Activated T-cell treated with anti-CD3 and anti-CD28 coated beads for 4 hours (primary cell): ENCODE measurements at regions not wholly inside any gene's neighbourhood (a gene's known extent, or its start where the extent isn't known, plus 50 kb on each side); places are given as distances from the start of the nearest gene placed in this dataset.
"Not testable (repeated sequence)": the region's sequence is repeated elsewhere in the genome, so short reads cannot be mapped to it uniquely, and the experiment has no call there.

Experiments used
- DNase-seq: peaks from one replicate; pipeline ENCODE4 v3.0.0-alpha.2; 2020

DNA sequence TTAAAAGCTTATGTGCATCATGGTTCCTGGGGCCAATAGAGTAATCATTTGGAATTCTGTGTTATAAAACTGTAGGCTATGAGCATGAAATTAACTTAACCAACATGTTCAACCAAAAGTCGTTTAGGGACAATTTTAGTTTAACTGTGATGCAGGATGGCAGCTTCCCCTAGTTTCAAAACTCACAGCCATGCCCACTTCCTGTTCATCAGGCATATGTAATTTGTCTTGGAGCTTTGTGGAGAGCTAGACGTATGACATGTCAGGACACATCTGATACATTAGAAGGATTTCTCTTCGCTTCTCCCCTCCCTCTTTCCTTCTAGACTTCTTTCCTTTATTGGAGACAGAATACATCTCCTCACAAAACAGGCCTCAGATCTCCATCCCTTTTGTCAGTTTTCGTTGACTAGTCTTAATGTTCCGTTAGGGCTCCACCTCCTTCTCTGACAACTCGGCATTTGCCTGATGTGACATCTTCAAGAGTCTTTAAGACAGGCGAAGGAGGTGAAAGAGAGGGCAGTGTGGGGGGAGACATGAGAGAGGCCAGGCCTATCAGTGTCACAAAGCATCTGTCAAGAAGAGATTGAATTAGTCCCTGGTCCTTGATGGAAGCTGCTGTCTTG lies 176.0 kb downstream of the MSX2 start:
- DNase-seq, result no peak

DNA sequence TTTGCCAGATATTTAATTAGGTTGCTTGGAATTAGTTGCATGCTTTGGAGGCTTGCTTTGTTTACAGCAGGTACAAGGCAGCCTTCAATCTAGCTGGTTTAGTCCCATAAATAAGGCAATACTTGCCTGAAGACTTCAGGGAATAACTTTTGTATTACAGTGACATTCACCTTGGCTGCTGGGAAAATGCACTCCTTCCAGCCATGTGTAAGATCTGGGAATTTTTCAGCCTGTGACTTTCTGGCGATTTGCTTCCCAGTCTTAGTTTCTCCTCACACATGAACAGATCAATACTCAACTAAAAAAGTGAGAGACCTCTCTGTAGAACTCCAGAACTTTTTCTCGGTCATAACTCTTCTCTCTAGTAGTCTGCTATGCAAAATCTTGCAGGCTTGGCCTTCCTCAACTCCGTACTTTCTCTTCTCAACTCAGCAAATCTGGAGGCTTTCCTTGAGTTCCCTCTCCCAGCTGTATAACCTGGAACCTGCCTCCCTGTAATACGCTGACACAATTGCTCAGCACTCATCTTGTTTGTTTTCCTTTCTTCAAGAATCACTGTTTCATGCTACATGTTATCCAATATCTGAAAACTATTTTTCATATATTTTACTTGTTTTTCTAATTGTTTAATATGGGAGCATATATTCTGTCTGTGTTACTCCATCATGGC lies 173.0 kb downstream of the MSX2 start:
- DNase-seq, result no peak

DNA sequence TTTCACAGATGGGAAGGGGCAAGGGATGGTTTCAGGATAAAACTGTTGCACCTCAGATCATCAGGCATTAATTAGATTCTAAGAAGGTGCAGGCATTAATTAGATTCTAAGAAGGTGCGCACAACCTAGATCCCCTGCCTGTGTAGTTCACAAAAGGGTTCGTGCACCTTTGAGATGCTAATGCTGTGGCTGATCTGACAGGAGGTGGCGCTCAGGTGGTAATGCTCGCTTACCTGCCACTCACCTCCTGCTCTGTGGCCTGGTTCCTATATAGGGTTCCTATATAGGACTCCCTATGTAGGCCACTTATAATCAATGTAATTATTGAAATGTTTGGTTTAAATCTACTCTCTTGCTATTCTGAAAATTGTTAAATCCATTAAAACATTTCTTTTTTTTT lies 171.0 kb downstream of the MSX2 start:
- DNase-seq, result no peak

DNA sequence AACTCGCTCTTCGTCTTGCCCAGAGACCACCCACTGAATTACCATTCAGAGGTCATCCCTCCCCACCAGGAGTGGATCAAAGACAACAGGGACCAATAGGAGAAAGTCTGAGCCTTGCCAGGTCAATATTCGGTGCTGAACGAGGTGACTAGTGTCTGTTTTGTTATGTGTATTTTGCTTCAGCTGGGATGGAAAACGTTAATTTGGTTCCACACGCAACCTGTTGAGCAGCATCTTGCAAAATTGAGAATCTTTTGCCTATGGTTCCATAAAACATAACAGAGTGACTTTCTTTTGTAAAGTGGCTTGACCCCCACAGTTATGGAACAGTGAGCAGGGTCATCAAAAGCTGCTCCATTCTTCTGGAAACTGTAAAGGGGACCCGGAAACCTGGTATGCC lies 168.4 kb downstream of the MSX2 start:
- no peak for DNase-seq

DNA sequence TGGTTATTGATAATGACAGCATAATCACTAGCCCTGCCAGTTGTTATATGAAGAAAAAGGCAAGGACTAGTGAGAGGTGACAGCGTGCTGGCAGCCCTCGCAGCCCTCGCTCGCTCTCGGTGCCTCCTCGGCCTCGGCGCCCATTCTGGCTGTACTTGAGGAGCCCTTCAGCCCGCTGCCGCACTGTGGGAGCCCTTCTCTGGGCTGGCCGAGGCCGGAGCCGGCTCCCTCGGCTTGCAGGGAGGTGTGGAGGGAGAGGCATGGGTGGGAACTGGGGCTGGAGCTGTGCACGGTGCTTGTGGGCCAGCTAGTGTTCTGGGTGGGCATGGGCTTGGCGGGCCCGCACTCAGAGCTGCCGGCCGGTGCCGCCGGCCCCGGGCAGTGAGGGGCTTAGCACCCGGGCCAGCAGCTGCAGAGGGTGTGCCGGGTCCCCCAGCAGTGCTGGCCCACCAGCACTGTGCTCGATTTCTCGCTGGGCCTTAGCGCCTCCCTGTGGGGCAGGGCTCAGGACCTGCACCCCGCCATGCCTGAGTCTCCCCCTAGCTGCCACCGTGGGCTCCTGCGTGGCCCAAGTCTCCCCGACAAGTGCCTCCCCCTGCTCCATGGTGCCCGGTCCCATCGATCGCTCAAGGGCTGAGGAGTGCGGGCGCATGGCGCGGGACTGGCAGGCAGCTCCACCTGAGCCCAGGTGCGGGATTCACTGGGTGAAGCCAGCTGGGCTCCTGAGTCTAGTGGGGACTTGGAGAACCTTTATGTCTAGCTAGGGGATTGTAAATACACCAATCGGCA lies 156.2 kb downstream of the MSX2 start:
- not testable (repeated sequence) for DNase-seq

DNA sequence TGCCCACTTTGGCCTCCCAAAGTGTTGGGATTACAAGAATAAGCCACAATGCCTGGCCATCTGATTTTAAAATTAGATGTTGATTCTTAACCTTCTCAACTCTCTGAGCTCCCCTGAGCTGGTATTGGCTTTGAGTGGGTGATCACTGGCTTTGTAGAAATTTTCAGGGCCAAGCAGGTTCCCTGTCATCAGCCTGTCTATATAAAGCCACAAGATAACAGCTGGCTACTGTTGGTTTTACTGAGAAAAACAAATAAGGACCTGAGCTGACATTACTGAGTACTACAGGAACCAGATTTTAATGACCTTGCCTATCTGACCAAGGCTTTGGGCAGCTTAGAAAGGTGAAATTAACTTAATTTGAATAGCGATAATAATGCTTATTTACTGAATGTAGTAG lies 153.6 kb downstream of the MSX2 start:
- DNase-seq, result no peak

DNA sequence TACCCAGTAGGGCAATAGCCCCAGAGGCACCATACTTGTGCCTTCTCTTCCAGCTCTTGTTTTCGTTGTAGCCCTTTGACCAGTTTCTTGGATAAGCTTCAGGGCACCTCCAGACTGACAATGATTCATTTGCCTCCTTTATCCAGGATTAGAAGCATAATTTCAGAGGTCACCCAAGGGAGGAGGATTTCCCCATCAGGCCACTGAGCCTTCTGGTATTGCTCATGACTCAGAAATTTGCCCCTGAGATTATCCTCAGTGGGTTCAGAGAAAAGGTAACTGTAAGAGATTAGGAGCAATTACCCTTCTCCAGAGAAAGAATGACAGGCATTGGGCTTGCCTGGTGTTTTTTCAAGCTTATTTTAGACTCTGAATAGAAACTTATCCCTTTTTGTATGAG lies 147.9 kb downstream of the MSX2 start:
- DNase-seq, result no peak

DNA sequence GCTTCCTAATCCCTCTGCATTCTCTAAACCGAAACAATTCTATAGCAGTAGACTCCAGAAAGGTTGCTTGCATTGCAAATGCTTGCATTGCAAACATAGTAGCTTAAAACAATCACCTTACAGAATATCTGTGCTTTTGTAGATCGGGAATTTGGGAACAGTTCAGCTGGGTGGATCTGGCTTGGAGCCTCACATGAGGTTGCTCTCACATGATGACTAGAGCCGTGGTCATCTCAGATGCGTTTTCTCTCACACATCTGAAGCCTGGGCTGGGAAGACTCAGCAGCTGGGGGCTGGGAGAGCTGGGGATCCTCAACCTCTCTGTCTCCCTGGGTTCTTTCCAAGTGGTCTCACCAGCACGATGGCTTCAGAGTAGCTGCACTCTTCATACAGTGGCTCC lies 127.8 kb downstream of the MSX2 start:
- no peak for DNase-seq

DNA sequence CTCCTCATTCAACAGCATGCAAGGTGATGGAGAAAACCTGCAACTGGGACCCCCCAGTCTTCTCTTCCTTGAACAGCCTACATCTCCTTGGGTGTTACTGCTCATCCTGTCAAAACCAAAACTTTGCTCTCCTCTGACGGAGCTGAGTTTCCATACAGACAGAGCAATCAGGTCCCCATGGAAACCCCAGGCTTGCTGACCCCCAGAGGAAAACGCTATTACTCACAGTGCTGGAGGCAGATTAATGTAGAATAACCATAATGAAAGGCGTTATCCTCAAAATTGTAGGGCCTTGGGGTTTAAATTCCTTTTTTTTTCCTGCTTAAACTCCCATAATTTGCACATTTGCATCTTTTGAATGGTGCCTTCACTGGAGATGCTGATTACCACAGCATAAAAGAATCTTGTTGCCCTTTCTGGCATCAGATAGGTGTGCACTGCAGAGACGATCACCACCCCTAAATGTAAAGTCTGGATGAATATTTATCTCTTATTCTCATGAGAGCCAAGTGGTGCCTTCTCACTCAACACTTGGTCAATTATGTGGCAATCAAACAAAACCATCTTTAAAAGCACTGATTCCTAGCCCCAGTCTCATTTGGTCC lies 126.3 kb downstream of the MSX2 start:
- no peak for DNase-seq

DNA sequence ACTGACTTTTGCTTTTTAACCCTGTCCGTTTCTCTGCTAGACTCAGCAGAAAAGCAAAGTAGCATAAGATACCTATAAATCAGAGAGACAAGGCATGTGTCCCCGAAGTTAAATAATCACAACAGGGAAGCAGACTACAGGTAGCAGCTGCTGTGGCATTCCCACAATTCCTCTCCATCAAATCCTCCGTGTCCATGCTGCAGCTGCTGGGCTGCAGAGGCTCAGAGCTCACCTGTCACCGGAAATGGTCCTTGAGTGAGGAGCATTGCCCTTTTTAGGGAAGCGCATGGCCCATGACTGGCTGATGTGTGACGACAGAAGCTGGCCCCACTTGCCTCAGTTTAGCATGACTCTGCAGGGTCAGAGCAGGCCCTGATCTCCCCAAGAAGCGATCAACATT lies 125.0 kb downstream of the MSX2 start:
- DNase-seq, result no peak

DNA sequence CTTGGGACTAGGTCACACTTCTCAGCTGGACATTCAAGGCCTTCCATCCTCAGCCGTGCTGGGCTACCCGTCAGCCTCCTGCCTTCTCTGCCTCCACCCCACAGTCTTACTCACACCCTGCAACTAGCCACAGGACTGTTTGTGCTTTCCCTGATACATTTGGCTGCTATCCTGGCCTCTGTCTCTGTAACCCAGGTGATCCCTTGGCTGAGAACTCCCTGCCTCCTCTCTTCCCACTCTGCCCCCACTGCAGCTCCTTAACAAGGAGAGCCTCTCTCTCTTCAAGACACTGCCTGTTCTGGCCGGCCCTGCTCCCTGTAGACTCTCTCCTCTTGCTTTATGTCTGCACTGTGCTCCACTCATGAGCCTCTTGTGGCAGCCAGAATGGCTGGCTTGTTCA lies 120.6 kb downstream of the MSX2 start:
- no peak for DNase-seq

DNA sequence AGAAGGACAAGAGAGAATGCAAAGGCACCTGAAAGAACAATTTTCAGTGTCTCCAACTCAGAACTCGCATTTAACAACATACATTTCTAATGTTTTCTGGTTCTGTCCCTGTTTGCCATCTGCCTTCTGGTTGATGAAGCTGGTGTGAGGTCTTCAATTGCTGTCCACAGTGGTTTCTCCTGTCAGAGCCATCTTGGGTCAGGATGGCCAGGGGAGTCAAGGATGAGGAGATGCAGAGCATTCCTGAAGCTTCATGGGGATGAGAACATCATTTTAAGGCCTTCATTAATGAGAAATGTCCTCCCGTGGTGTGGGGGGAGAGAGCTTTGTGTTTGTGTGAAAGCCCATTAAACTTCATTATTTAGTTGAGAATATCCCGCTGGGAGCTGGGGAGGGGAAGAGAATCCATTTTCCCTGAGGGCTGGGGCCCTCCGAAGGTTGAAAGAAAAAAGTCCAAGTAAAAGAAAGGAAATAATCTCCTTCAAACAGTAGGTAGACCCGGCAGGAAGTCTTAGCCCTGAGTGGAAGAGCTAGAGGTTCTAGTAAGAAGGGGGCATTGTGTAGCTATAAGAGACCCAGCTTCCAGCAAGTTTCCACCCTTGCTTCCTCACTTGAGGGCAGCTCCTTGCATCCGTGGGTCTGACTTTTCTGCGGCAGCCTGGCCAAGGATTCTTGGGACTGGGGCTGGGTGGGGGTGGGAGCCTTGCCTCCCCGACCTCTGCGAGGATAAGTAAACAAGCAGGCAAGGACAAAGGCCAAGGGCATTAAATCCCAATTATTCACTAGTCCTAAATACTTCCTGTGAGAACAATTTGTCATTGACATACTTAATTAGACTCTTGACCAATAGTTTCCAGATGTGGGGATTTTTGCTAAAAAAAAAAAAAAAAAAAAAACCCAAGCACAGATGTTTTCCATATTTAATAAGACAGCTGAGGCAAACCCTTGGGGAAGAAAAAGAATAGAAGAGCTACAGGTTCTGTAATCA lies 119.2 kb downstream of the MSX2 start:
- no peak for DNase-seq

DNA sequence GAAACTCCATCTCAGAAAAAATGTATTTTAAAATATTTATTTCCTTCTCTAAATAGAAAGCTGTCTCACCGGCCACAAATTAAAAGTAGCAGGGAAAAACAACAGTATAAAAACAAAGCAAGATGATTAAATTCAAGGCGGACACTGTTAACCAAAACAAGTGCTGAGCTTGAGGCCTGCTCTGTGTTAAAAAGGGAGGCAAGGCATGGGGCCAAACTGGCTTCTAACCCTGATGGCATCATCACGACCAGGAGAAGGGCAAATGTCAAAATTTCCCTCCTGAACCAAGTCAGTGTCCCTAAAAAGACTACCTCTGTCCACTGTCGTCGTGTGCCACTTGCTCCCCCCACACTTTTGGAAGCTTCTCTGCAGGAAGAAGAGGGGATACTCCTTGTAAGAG lies 116.1 kb downstream of the MSX2 start:
- no peak for DNase-seq

DNA sequence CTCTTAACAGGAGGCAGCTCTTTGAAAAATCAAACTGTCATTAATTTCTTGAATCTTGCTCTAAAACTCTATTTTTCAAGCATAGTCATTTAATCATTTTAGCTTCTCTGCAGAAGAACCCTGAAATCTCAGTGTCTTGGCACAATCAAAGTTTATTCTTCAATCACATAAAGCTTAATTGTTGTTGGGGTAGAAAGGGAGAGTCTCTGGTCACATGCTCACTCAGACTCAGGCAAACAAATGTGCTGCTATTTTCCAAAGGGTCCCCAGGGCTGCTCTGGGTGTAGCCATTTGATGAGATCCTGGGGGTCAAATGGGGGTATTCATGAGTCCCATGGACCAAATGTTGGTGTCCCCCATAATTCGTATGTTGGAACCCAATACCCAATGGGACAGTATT lies 114.8 kb downstream of the MSX2 start:
- no peak for DNase-seq

DNA sequence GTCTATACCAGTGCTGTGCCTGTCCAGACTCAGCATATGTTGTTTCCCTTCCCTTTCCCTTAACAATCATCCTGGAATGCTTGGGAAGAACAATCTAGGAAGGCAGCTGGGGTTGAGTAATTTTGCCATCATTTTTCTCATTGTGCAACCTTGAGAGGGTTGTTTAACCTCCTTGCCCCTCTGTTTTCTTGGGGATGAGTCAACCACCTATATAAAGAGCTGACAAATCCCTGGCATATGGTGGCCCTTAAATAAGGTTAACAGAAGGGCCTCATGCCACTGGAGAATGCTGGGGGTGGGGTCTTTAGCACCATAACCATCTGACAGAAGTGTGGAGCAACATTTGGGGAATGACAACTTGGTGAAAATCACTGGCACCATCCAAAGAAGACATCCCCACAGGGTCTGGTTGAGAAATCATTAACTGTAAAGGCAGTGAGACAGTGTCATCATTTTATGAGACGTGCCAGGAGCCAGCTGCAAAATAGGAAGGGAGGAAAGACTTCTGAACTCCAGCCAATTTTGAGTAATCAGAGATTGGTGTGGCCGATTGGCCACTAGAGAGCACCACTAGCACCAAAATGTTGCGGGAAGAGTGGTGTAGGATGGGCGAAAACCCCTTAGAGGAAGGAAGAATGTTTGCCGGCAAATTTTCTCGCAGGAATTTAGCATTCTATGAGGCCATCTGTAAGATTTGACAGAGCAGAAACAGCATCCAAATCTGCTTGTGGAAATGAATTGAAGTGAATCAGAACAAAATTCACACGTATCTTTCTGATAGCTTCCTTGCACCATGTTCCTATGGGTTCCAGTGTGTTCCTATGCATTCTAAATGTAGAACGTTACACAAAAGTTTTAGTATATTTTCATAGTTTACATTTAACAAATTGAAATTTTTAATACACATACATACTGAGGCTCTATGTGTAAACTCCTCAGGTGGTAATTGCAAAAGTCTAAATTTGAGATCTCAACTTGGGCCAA lies 113.8 kb downstream of the MSX2 start:
- no peak for DNase-seq

DNA sequence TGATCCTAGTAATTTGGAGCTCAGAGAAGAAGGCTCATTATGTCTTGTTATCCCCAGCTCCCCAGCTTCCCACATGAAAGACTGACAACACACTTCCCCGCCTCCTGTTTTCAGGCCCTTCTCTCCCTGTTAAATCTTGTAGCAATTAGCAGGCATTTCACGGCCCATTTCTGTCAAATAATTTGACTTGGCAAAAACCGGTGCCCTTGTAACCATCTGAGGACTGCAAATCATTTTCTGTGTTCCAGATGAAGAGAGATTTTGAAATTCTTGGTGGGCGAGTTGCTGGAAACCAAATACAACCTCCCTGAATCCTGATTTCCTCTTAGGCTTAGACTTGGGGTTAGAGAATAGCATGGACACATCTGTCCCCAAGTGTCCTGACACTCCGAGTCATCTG lies 109.7 kb downstream of the MSX2 start:
- no peak for DNase-seq

DNA sequence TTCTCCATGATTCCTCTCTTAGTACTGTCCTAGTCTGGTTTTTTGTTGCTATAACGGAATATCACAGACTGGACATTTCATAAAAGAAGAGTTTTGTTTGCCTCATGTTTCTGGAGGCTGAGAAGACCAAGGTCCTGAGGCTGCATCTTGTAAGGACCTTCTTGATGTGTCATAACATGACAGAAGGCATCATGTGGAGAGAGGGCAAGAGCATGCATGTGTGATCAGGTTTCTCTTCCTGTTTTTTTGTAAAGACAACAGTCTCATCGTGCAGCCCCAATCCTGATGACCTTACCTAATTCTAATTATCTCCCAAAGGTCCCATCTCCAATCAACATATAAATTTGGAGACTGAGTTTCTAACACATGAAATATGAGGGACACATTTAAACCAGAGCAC lies 108.4 kb downstream of the MSX2 start:
- DNase-seq, result no peak

DNA sequence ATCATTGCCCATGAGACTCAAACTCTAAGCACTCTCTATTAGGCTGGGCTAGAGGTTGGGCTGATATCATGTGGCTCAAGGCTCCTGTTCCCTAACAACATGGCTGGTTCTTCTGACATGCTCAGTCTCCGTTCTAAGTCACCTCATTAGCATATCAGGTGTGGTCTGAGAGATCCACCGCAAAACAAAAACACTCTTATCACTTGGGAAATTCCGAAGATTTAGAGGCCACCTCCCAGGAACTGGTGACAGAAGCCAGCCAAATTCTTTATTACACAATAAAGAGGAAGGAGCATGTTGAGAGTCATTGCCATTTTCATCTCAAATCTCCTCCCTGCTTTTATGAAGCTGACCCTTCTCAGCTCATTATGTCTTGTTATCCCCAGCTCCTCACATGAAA lies 107.6 kb downstream of the MSX2 start:
- no peak for DNase-seq

DNA sequence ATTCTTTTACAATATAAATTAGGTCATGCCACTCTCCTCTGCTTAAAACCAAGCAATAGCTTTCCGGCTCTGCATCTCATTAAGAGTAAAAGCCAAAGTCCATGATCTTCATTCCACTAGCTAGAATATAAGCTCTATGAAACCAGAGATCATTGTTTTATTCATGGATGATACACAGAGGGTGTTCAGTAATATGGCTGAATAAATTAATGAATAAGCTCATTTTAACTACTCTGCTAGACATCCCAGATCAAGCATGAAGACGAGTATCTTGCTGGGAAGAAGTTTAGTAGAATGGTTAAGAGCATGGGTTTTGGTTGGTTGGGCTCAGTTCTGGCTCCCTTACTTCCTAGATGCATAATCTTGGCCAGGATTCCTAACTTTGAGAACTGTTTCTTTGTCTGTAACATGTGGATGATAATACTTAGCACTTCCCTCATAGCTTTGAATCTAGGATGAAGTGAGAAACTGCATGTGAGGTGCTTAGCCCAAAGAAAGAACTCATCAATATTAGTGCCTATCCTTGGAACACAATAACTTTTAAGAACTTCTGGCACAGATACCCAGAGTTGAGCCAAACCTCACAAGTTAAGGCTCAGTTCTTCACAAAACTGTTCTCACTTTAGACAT lies 106.8 kb downstream of the MSX2 start:
- DNase-seq, result no peak

DNA sequence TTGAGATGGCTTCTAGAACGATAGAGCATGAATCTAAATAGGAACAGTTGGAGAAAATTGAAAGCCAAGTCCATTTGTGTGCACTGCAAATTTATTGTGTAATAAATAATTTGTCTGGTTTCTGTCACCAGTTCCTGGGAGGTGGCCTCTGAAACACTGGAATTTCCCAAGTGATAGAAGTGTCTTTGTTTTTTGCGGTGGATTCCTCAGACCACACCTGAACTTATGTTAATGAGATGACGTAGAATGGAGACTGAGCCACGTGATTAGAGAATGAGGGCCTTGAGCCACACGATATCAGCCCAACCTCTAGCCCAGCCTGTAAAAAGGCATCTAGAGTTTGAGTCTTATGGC lies 105.1 kb downstream of the MSX2 start:
- DNase-seq, result no peak
